Lower leg skin (tissue), 3 donors: ENCODE measurements at regions not wholly inside any gene's neighbourhood (a gene's known extent, or its start where the extent isn't known, plus 50 kb on each side); places are given as distances from the start of the nearest gene placed in this dataset.

ENCODE experiments used
- CTCF ChIP-seq, 3 donors: fragments of 450-650 bp; IDR thresholded peaks; one replicate each; pipeline ENCODE4 v1.5.1; 2016; ENCODE audit warnings: antibody characterized with exemption in 3 of 3, mild to moderate bottlenecking in 3 of 3, moderate library complexity in 2 of 3
- POLR2A ChIP-seq, 2 donors: fragments of 450-650 bp; IDR thresholded peaks; one replicate each; pipeline ENCODE4 v1.6.1; 2016 to 2017; ENCODE audit warnings: antibody characterized with exemption in 2 of 2, mild to moderate bottlenecking in 1 of 2, moderate library complexity in 1 of 2

GRCh38 chr16:66131895-66132294, 234.6 kb upstream of the CDH5 start:
- no peak for TF ChIP-seq CTCF (IDR thresholded peaks at IDR 0.05)
- TF ChIP-seq POLR2A (IDR thresholded peaks at IDR 0.05): no peak
